Esophagus squamous epithelium (tissue), 5 donors: ENCODE measurements at regions not wholly inside any gene's neighbourhood (a gene's known extent, or its start where the extent isn't known, plus 50 kb on each side); places are given as distances from the start of the nearest gene placed in this dataset.

Experiments
- DNase-seq: peaks from one replicate; lab custom pipeline; 2025; lab: John Stamatoyannopoulos, UW
- H3K27ac ChIP-seq, 4 donors: fragments of 200-600 bp; sonication (generic); one replicate each; pipeline ENCODE4 v1.5.1; 2016 to 2019; ENCODE audit warnings: mild to moderate bottlenecking in 1 of 4
- H3K27me3 ChIP-seq, 4 donors: fragments of 200-600 bp; sonication (generic); 1 replicate in 3 of 4; 2 replicates in 1 of 4; pipeline versions ENCODE4 v1.5.1 to v1.6.0; 2017 to 2021; ENCODE audit warnings: antibody characterized with exemption in 1 of 4
- H3K36me3 ChIP-seq, 3 donors: fragments of 200-600 bp; sonication (generic); one replicate each; pipeline ENCODE4 v1.5.1; 2016 to 2019
- H3K4me1 ChIP-seq, 3 donors: fragments of 200-600 bp; sonication (generic); one replicate each; pipeline ENCODE4 v1.5.1; 2017 to 2019
- H3K4me3 ChIP-seq, 4 donors: fragments of 200-600 bp; sonication (generic); 1 replicate in 3 of 4; 2 replicates in 1 of 4; pipeline ENCODE4 v1.5.1; 2016 to 2019; ENCODE audit warnings: mild to moderate bottlenecking in 2 of 4, moderate library complexity in 1 of 4
- H3K9me3 ChIP-seq, 3 donors: fragments of 200-600 bp; sonication (generic); one replicate each; pipeline ENCODE4 v1.5.1; 2016 to 2019
- POLR2A ChIP-seq, 4 donors: fragments of 450-650 bp; IDR thresholded peaks; one replicate each; pipeline ENCODE4 v1.6.1; 2017; ENCODE audit warnings: antibody characterized with exemption in 4 of 4, mild to moderate bottlenecking in 4 of 4, moderate library complexity in 3 of 4
- WGBS, 2 donors: methylation state at CpG; one replicate each; pipeline ENCODE4 v1.1.5; 2018; 5-methylcytosine and 5-hydroxymethylcytosine counted together
- intact Hi-C: fragments of 100-400 bp; cut with DNase I; formaldehyde crosslinking; loops from one replicate; pipeline ENCODE4 v1.15.0; 2022
- TF ChIP-seq, protein P1 (sequence below), 6 experiments: fragments of 450-650 bp in 4 of 6; fragments of 200-600 bp in 2 of 6; sonication (generic) in 2 of 6; IDR thresholded peaks; one replicate each; pipeline ENCODE4 v1.5.1; 2016 to 2019; ENCODE audit warnings: antibody characterized with exemption in 6 of 6, mild to moderate bottlenecking in 4 of 6, moderate library complexity in 4 of 6
- donor health status: DM: yes; HTN: yes; CAD: no.

DNA sequence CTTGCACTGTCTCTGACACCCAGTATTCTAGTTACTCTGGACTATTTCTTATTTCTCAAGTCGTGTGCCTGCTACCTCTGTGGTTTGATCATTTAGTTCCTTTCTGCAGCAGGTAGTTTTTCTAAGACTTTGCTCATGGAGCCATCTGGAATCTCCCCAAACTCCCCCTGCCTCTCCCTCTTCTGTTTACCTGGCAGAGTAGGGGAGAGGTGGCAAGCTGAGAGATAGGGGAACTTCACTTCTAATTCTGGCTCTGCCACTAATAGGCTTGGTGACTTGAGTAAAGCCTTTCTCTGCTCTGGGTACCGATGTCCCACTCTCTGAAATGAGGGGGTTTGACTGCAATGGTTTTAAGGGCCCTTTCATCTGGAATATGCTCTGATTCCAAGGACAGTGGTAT, 141.3 kb downstream of the CPEB2 start:
- 58 to 92% methylated on average over 1 to 2 of the region's 2 CpGs for WGBS, 2 donors
- peaks cover 0 to 6% (median 0%) of the 10 kb centered on the region in 3 donors for H3K4me1 ChIP-seq
- no peaks in the 10 kb centered on the region for H3K27me3 ChIP-seq
- TF ChIP-seq POLR2A (IDR thresholded peaks at IDR 0.05): no peak
- TF ChIP-seq, protein P1, sequence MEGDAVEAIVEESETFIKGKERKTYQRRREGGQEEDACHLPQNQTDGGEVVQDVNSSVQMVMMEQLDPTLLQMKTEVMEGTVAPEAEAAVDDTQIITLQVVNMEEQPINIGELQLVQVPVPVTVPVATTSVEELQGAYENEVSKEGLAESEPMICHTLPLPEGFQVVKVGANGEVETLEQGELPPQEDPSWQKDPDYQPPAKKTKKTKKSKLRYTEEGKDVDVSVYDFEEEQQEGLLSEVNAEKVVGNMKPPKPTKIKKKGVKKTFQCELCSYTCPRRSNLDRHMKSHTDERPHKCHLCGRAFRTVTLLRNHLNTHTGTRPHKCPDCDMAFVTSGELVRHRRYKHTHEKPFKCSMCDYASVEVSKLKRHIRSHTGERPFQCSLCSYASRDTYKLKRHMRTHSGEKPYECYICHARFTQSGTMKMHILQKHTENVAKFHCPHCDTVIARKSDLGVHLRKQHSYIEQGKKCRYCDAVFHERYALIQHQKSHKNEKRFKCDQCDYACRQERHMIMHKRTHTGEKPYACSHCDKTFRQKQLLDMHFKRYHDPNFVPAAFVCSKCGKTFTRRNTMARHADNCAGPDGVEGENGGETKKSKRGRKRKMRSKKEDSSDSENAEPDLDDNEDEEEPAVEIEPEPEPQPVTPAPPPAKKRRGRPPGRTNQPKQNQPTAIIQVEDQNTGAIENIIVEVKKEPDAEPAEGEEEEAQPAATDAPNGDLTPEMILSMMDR (IDR thresholded peaks at IDR 0.05): no peak
- no peak overlapping the region for H3K4me3 ChIP-seq
- H3K27ac ChIP-seq: no peak overlapping the region
- no peaks in the 10 kb centered on the region for H3K36me3 ChIP-seq
- intact Hi-C loops: no loop called here
- H3K9me3 ChIP-seq: peaks cover 0 to 4% (median 0%) of the 10 kb centered on the region in 3 donors
- DNase-seq: no peak

DNA sequence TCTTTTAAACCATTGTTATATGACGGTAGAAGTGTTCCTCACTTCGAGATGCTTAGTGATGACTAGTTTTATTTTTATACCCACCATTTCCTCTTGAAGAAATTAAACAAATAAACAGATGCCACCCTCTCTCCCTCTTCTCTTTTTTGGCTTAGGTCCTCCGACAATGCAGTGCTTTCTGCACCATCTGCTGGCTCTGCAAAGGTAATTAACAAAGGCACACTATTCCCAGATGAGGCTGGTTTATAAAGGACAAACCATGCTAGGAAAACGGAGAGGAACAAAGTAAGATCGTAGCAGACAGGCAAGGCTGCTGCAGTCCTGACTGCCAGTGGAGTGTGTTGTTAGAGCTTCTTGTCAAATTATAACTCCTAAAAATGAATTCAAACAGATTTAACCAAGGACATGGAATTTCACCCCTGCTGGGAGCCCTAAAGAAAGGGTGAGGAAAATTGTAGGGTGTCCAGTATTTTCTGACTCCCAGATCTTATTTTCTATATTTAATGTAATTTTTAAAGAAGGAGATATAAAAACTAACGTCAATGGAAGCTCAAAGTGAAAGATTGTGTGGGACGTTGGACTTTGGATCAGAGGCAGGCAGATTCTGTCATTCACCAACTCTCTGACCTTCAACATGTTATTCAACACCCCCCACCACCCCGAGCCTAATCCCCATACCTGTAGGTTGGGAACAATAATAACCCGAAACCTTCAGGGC, 142.1 kb downstream of the CPEB2 start:
- intact Hi-C loops: no loop called here
- WGBS, 2 donors: 66 to 72% methylated on average over 8 to 9 of the region's 9 CpGs
- Histone ChIP-seq H3K27ac (no peak overlapping the region), H3K9me3 (peaks cover 0 to 4% (median 0%) of the 10 kb centered on the region in 3 donors), H3K27me3 (no peaks in the 10 kb centered on the region), H3K4me1 (peaks cover 5 to 15% (median 7%) of the 10 kb centered on the region in 3 donors), H3K4me3 (no peak overlapping the region), H3K36me3 (no peaks in the 10 kb centered on the region)
- no peak for DNase-seq
- TF ChIP-seq, protein P1 (IDR thresholded peaks at IDR 0.05): no peak
- no peak for TF ChIP-seq POLR2A (IDR thresholded peaks at IDR 0.05)

DNA sequence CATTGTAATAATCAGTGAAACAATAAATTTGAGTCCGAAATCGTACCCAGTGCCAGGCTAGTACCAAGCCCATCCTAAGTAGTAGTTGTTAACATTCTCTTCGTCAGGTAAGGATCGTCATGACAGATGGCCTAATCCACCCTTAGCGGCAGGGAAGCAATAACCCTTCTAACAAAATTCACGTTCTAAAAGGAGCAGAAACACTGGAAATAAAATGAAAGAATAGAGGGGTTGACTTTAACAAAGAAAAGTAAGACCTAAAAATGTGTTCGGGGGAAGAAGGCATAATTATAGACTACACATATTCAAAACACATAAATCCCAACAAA, 142.7 kb downstream of the CPEB2 start:
- WGBS, 2 donors: 90 to 94% methylated on average over 7 of the region's 7 CpGs
- no peak for DNase-seq
- H3K36me3 ChIP-seq: no peaks in the 10 kb centered on the region
- intact Hi-C loops: no loop called here
- H3K4me3 ChIP-seq: no peak overlapping the region
- no peaks in the 10 kb centered on the region for H3K27me3 ChIP-seq
- TF ChIP-seq POLR2A (IDR thresholded peaks at IDR 0.05): no peak
- H3K9me3 ChIP-seq: no peaks in the 10 kb centered on the region
- H3K4me1 ChIP-seq: peaks cover 8 to 20% (median 13%) of the 10 kb centered on the region in 3 donors
- no peak overlapping the region for H3K27ac ChIP-seq

DNA sequence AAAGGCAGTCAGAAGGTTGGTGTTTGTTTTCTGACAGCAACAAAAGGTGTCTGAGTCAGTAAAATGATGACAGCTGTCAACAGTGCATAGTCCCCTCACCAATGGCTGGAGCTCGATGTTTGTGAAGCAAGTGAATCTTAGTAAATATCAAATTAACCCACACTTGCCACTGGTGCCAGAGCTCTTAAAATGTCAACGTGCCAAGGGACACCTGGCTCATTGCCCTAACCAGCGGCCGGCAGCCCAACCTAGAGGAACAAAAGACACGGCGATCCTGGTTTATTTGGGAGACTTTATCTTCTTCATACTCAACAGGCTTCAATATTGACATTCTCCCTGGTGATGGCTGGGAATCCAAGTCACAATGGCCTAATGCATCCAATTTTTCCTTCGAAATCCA, 143.4 kb downstream of the CPEB2 start:
- 71 to 90% methylated on average over 6 to 7 of the region's 7 CpGs for WGBS, 2 donors
- Histone ChIP-seq H3K27me3 (no peaks in the 10 kb centered on the region), H3K27ac (no peak overlapping the region), H3K36me3 (no peaks in the 10 kb centered on the region), H3K4me1 (peaks cover 8 to 28% (median 18%) of the 10 kb centered on the region in 3 donors), H3K4me3 (no peak overlapping the region), H3K9me3 (no peaks in the 10 kb centered on the region)
- TF ChIP-seq, protein P1 (IDR thresholded peaks at IDR 0.05): no peak
- no peak for TF ChIP-seq POLR2A (IDR thresholded peaks at IDR 0.05)
- intact Hi-C loops: no loop called here
- DNase-seq: no peak

DNA sequence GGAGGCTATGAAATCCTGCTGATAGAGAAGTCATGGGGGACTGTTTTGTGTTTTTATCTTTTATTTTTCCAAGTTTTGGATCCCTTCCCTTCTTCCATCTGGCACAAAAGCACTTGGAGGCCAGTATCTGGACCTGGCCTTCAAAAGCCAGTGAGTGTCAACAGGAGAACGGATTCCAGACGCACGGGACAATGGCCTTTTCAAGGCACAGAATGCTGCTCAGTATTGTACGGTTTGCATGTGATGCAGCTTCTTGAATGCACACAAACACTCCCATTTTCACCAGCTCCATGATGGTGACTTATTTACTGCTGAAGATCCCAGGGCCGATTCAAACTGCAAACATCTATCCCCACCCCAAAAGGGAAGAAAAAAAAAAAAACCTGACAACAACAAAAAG, 145.4 kb downstream of the CPEB2 start:
- no peak for DNase-seq
- Histone ChIP-seq H3K4me1 (peaks cover 8 to 40% (median 18%) of the 10 kb centered on the region in 3 donors), H3K27me3 (no peaks in the 10 kb centered on the region), H3K27ac (no peak overlapping the region), H3K4me3 (no peak overlapping the region), H3K36me3 (no peaks in the 10 kb centered on the region), H3K9me3 (no peaks in the 10 kb centered on the region)
- intact Hi-C loops: no loop called here
- WGBS, 2 donors: 78 to 79% methylated on average over 5 of the region's 5 CpGs
- TF ChIP-seq POLR2A (IDR thresholded peaks at IDR 0.05): no peak
- TF ChIP-seq, protein P1 (IDR thresholded peaks at IDR 0.05): no peak
